IMR-90 (cell line): ENCODE measurements at regions not wholly inside any gene's neighbourhood (a gene's known extent, or its start where the extent isn't known, plus 50 kb on each side); places are given as distances from the start of the nearest gene placed in this dataset.

ENCODE experiments used
- ATAC-seq: fragments of 200-7000 bp; cut with Tn5 transposase; 2 replicates; pipeline ENCODE4 v1.9.1; 2020; ENCODE audit warnings: low read depth, mild to moderate bottlenecking, moderate library complexity
- BruUV-seq: library from RNA; stranded (reverse); fragments of 400-500 nt; replicated peaks from 2 replicates; lab custom pipeline; 2021; lab: Mats Ljungman, UMichigan
- CTCF ChIA-PET: fragments of 300-600 bp; formaldehyde crosslinking; extraction: SDS; loops from one replicate; lab custom pipeline; 2021; ENCODE audit warnings: antibody characterized with exemption; lab: Yijun Ruan, JAX
- POLR2A ChIA-PET: fragments of 300-600 bp; sonication (Branson Sonifier 250); formaldehyde crosslinking; loops from one replicate; lab custom pipeline; 2022; ENCODE audit warnings: antibody characterized with exemption; ENCODE audit not compliant: unreplicated experiment; lab: Charles Lee
- DNase-seq: peaks from one replicate; pipeline ENCODE4 v3.0.0; 2013
- H2AFZ ChIP-seq: replicated peaks from 2 replicates; pipeline ENCODE3; 2013; ENCODE audit warnings: low read length, mild to moderate bottlenecking; ENCODE audit not compliant: poor library complexity
- H2AK5ac ChIP-seq: 2 replicates; pipeline ENCODE4 v1.6.1; 2013; ENCODE audit warnings: low read depth, low read length, inconsistent platforms
- H2AK9ac ChIP-seq: replicated peaks from 2 replicates; pipeline ENCODE3; 2013; ENCODE audit warnings: mild to moderate bottlenecking, low read depth, low read length, moderate library complexity; ENCODE audit not compliant: poor library complexity
- H2BK120ac ChIP-seq: 2 replicates; pipeline ENCODE4 v1.6.1; 2013; ENCODE audit warnings: low read depth, low read length, inconsistent platforms
- H2BK15ac ChIP-seq: 3 replicates; pipeline ENCODE4 v1.6.1; 2013; ENCODE audit warnings: low read depth, low read length, inconsistent platforms
- H2BK20ac ChIP-seq: 2 replicates; pipeline ENCODE4 v1.6.1; 2013; ENCODE audit warnings: low read depth, mild to moderate bottlenecking, inconsistent platforms, low read length, moderate library complexity
- H2BK5ac ChIP-seq: 2 replicates; pipeline ENCODE4 v1.6.1; 2013; ENCODE audit warnings: mild to moderate bottlenecking, low read depth, low read length, inconsistent platforms; ENCODE audit not compliant: poor library complexity, severe bottlenecking
- H3K14ac ChIP-seq: replicated peaks from 2 replicates; pipeline ENCODE4 v1.6.1; 2013; ENCODE audit warnings: low read depth, low read length, inconsistent platforms
- H3K18ac ChIP-seq: 2 replicates; pipeline ENCODE4 v1.6.1; 2013; ENCODE audit warnings: low read depth, low read length, control low read depth
- H3K23ac ChIP-seq: 2 replicates; pipeline ENCODE4 v1.6.1; 2013; ENCODE audit warnings: low read depth, low read length, inconsistent platforms
- H3K27ac ChIP-seq: 2 replicates; pipeline ENCODE4 v1.5.1; 2013; ENCODE audit warnings: mild to moderate bottlenecking, control low read depth, low read length; ENCODE audit not compliant: insufficient read depth
- H3K27me3 ChIP-seq: 2 replicates; pipeline ENCODE4 v1.6.1; 2013; ENCODE audit warnings: low read length; ENCODE audit not compliant: control insufficient read depth, insufficient read depth
- H3K36me3 ChIP-seq: 2 replicates; pipeline ENCODE4 v1.6.1; 2013; ENCODE audit warnings: low read length, mixed read lengths; ENCODE audit not compliant: control insufficient read depth, insufficient read depth
- H3K4ac ChIP-seq: 2 replicates; pipeline ENCODE4 v1.6.1; 2013; ENCODE audit warnings: low read depth, low read length, inconsistent platforms
- H3K4me1 ChIP-seq: 2 replicates; pipeline ENCODE4 v1.6.1; 2013; ENCODE audit warnings: low read length, mixed read lengths; ENCODE audit not compliant: control insufficient read depth, insufficient read depth
- H3K4me2 ChIP-seq: 2 replicates; pipeline ENCODE4 v1.6.1; 2013; ENCODE audit warnings: low read depth, mild to moderate bottlenecking, control low read depth, low read length, moderate library complexity
- H3K4me3 ChIP-seq: 2 replicates; pipeline ENCODE4 v1.5.1; 2013; ENCODE audit warnings: low read depth, mild to moderate bottlenecking, control low read depth, low read length, moderate library complexity; ENCODE audit not compliant: insufficient read depth
- H3K56ac ChIP-seq: 2 replicates; pipeline ENCODE4 v1.6.1; 2013; ENCODE audit warnings: low read length, inconsistent platforms; ENCODE audit not compliant: insufficient read depth; ENCODE audit errors: extremely low read depth
- H3K79me1 ChIP-seq, 2 experiments: 2 replicates each; pipeline ENCODE4 v1.6.1; 2013; ENCODE audit warnings: low read length in 2 of 2, inconsistent platforms in 1 of 2, low read depth in 1 of 2
- H3K9ac ChIP-seq: 2 replicates; pipeline ENCODE4 v1.6.1; 2013; ENCODE audit warnings: low read depth, low read length, control low read depth
- H3K9me1 ChIP-seq: 2 replicates; pipeline ENCODE4 v1.6.1; 2013; ENCODE audit warnings: low read length, inconsistent platforms; ENCODE audit not compliant: insufficient read depth
- H3K9me3 ChIP-seq: 2 replicates; pipeline ENCODE4 v1.6.1; 2013; ENCODE audit warnings: low read length; ENCODE audit not compliant: control insufficient read depth, insufficient read depth
- H4K20me1 ChIP-seq: 2 replicates; pipeline ENCODE4 v1.6.1; 2013; ENCODE audit warnings: low read length, inconsistent platforms; ENCODE audit not compliant: insufficient read depth
- H4K5ac ChIP-seq: 2 replicates; pipeline ENCODE4 v1.6.1; 2013; ENCODE audit warnings: mild to moderate bottlenecking, low read depth, low read length, control low read depth
- H4K8ac ChIP-seq, 2 experiments: 2 replicates each; pipeline ENCODE4 v1.6.1; 2013; ENCODE audit warnings: low read depth in 2 of 2, low read length in 2 of 2, control low read depth in 1 of 2, inconsistent platforms in 1 of 2
- H4K91ac ChIP-seq: 2 replicates; pipeline ENCODE4 v1.6.1; 2013; ENCODE audit warnings: low read depth, low read length, inconsistent platforms; ENCODE audit not compliant: insufficient read depth
- BHLHE40 ChIP-seq: fragments of 150-350 bp; IDR thresholded peaks from 2 replicates; pipeline ENCODE4 v1.6.1; 2016; ENCODE audit warnings: mild to moderate bottlenecking, low read depth, low read length
- CEBPB ChIP-seq: IDR thresholded peaks from 2 replicates; pipeline ENCODE4 v1.6.1; 2012; ENCODE audit warnings: low read depth, low read length, improper control_type of control experiment
- CHD1 ChIP-seq: IDR thresholded peaks from 2 replicates; pipeline ENCODE4 v1.6.1; 2012; ENCODE audit warnings: low read depth, low read length, improper control_type of control experiment
- FOS ChIP-seq: fragments of 150-350 bp; IDR thresholded peaks from 2 replicates; pipeline ENCODE4 v1.6.1; 2016; ENCODE audit warnings: low read depth, low read length
- MAFK ChIP-seq: IDR thresholded peaks from 2 replicates; pipeline ENCODE4 v1.6.1; 2012; ENCODE audit warnings: low read depth, low read length, improper control_type of control experiment
- MAZ ChIP-seq: IDR thresholded peaks from 2 replicates; pipeline ENCODE4 v1.6.1; 2012; ENCODE audit warnings: low read depth, mild to moderate bottlenecking, low read length, improper control_type of control experiment, moderate library complexity, borderline replicate concordance
- MXI1 ChIP-seq: IDR thresholded peaks from 2 replicates; pipeline ENCODE4 v1.6.1; 2012; ENCODE audit warnings: low read depth, mild to moderate bottlenecking, low read length, moderate library complexity, borderline replicate concordance
- NFE2L2 ChIP-seq: fragments of 150-350 bp; IDR thresholded peaks from 2 replicates; pipeline ENCODE4 v1.6.1; 2016; ENCODE audit warnings: low read depth, mild to moderate bottlenecking, low read length
- POLR2A ChIP-seq: IDR thresholded peaks from 2 replicates; pipeline ENCODE4 v1.6.1; 2012; ENCODE audit warnings: mild to moderate bottlenecking, low read depth, low read length
- RAD21 ChIP-seq: IDR thresholded peaks from 2 replicates; pipeline ENCODE4 v1.6.1; 2012; ENCODE audit warnings: low read length, improper control_type of control experiment
- RCOR1 ChIP-seq: IDR thresholded peaks from 2 replicates; pipeline ENCODE4 v1.6.1; 2012; ENCODE audit warnings: mild to moderate bottlenecking, low read length, improper control_type of control experiment; ENCODE audit not compliant: insufficient replicate concordance
- RFX5 ChIP-seq: IDR thresholded peaks from 2 replicates; pipeline ENCODE4 v1.8.0; 2012; ENCODE audit warnings: low read depth, mild to moderate bottlenecking, low read length, moderate library complexity
- SMC3 ChIP-seq: fragments of 150-350 bp; IDR thresholded peaks from 2 replicates; pipeline ENCODE4 v1.6.1; 2016; ENCODE audit warnings: low read depth, mild to moderate bottlenecking, antibody characterized with exemption, low read length, moderate library complexity
- WGBS, 2 experiments: methylation state at CpG; one replicate each; pipeline versions ENCODE4 v1.1.5 to v1.1.7; 2013; ENCODE audit warnings: missing lambda C conversion rate in 2 of 2; ENCODE audit not compliant: insufficient read length in 1 of 2; ENCODE audit errors: extremely low coverage in 2 of 2; 5-methylcytosine and 5-hydroxymethylcytosine counted together
- dilution Hi-C: fragments of 300-500 bp; cut with HindIII; formaldehyde crosslinking; loops from one replicate; pipeline ENCODE4 v1.14.3; 2018; ENCODE audit warnings: low sequenced_read_pairs; ENCODE audit not compliant: unreplicated experiment
- in situ Hi-C: fragments of 300-500 bp; cut with MboI; formaldehyde crosslinking; loops from 3 replicates; pipeline ENCODE4 v1.14.3; 2019; ENCODE audit warnings: low sequenced_read_pairs, inconsistent platforms, mixed read lengths
- intact Hi-C: fragments of 100-400 bp; cut with micrococcal nuclease; formaldehyde crosslinking; loops from 2 replicates; pipeline ENCODE4 v1.10.0; 2022
- TF ChIP-seq, protein P1 (sequence below): fragments of 150-350 bp; IDR thresholded peaks from 2 replicates; pipeline ENCODE4 v1.6.1; 2016; ENCODE audit warnings: low read depth, mild to moderate bottlenecking, low read length, moderate library complexity, borderline replicate concordance
- TF ChIP-seq, protein P2 (sequence below): conservative IDR thresholded peaks from 2 replicates; pipeline ENCODE4 v1.5.1; 2012; ENCODE audit warnings: mild to moderate bottlenecking, low read depth, low read length, improper control_type of control experiment
- TF ChIP-seq, protein P3 (sequence below): fragments of 150-350 bp; IDR thresholded peaks from 2 replicates; pipeline ENCODE4 v1.6.1; 2017; ENCODE audit warnings: mild to moderate bottlenecking, antibody characterized with exemption, low read length, low read depth

DNA sequence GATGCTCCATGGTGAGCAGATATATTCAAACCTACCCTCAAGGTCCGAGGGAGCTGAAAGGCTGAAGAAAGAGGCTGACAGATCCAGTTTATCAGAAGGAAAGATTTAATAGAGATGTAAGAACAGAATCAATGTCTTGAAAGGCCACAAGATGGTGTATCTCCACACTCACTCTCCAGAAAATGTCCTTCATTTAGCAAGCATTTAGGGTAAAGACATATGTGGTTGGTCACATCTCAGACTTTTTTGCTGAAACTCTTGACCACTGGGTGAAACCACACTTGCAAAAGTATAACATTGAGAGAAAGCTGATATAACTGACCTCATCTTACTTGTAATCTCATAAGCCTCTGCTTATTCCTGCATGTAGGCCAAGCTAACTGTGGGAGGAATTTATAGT lies 745.8 kb upstream of the GALNTL6 start:
- H3K9me1 ChIP-seq = no peaks in the 10 kb centered on the region
- dilution Hi-C loops = no loop called here
- H4K91ac ChIP-seq = no peak overlapping the region
- H4K8ac ChIP-seq = no peak overlapping the region
- no peak overlapping the region for H2AK9ac ChIP-seq
- H4K5ac ChIP-seq = no peak overlapping the region
- no peaks in the 10 kb centered on the region for H4K20me1 ChIP-seq
- peaks cover 5% of the 10 kb centered on the region for H3K9me3 ChIP-seq
- POLR2A ChIA-PET = no interaction called here
- no peak overlapping the region for H2BK120ac ChIP-seq
- no peaks in the 10 kb centered on the region for H3K27me3 ChIP-seq
- no peak overlapping the region for H3K27ac ChIP-seq
- no peak overlapping the region for H3K9ac ChIP-seq
- no peak overlapping the region for H3K18ac ChIP-seq
- no CpG with 5 or more reads among the region's 1 CpG for WGBS, 2 experiments
- H3K4me1 ChIP-seq = no peaks in the 10 kb centered on the region
- no peak overlapping the region for H2BK20ac ChIP-seq
- no peaks in the 10 kb centered on the region for H3K36me3 ChIP-seq
- H3K14ac ChIP-seq = no peak overlapping the region
- CTCF ChIA-PET = no interaction called here
- no peak overlapping the region for H2BK15ac ChIP-seq
- no peak overlapping the region for H2AK5ac ChIP-seq
- no peak overlapping the region for H3K56ac ChIP-seq
- in situ Hi-C loops = no loop called here
- intact Hi-C loops = no loop called here
- ATAC-seq = no peak
- H3K4me2 ChIP-seq = no peak overlapping the region
- H3K79me1 ChIP-seq = no peaks in the 10 kb centered on the region
- no peak overlapping the region for H2AFZ ChIP-seq
- no peak overlapping the region for H2BK5ac ChIP-seq
- no peak for DNase-seq
- TF ChIP-seq RFX5 = no peak
- TF ChIP-seq POLR2A = no peak
- TF ChIP-seq MAFK = no peak
- TF ChIP-seq, protein P1, sequence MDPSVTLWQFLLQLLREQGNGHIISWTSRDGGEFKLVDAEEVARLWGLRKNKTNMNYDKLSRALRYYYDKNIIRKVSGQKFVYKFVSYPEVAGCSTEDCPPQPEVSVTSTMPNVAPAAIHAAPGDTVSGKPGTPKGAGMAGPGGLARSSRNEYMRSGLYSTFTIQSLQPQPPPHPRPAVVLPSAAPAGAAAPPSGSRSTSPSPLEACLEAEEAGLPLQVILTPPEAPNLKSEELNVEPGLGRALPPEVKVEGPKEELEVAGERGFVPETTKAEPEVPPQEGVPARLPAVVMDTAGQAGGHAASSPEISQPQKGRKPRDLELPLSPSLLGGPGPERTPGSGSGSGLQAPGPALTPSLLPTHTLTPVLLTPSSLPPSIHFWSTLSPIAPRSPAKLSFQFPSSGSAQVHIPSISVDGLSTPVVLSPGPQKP = no peak
- TF ChIP-seq FOS = no peak
- TF ChIP-seq MXI1 = no peak
- TF ChIP-seq MAZ = no peak
- TF ChIP-seq CEBPB = no peak
- TF ChIP-seq NFE2L2 = no peak
- no peak for TF ChIP-seq CHD1
- TF ChIP-seq BHLHE40 = no peak
- TF ChIP-seq, protein P2, sequence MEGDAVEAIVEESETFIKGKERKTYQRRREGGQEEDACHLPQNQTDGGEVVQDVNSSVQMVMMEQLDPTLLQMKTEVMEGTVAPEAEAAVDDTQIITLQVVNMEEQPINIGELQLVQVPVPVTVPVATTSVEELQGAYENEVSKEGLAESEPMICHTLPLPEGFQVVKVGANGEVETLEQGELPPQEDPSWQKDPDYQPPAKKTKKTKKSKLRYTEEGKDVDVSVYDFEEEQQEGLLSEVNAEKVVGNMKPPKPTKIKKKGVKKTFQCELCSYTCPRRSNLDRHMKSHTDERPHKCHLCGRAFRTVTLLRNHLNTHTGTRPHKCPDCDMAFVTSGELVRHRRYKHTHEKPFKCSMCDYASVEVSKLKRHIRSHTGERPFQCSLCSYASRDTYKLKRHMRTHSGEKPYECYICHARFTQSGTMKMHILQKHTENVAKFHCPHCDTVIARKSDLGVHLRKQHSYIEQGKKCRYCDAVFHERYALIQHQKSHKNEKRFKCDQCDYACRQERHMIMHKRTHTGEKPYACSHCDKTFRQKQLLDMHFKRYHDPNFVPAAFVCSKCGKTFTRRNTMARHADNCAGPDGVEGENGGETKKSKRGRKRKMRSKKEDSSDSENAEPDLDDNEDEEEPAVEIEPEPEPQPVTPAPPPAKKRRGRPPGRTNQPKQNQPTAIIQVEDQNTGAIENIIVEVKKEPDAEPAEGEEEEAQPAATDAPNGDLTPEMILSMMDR = no peak
- TF ChIP-seq, protein P3, sequence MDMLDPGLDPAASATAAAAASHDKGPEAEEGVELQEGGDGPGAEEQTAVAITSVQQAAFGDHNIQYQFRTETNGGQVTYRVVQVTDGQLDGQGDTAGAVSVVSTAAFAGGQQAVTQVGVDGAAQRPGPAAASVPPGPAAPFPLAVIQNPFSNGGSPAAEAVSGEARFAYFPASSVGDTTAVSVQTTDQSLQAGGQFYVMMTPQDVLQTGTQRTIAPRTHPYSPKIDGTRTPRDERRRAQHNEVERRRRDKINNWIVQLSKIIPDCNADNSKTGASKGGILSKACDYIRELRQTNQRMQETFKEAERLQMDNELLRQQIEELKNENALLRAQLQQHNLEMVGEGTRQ = no peak
- no peak for TF ChIP-seq RAD21
- TF ChIP-seq SMC3 = no peak
- no peak for TF ChIP-seq RCOR1
- no TSS peak for BruUV-seq
- H3K23ac ChIP-seq = no peak overlapping the region
- no peak overlapping the region for H3K4ac ChIP-seq
- no peak overlapping the region for H3K4me3 ChIP-seq
